GM12873 (cell line): ENCODE measurements at regions not wholly inside any gene's neighbourhood (a gene's known extent, or its start where the extent isn't known, plus 50 kb on each side); places are given as distances from the start of the nearest gene placed in this dataset.

Source experiments
- CTCF ChIP-seq: IDR thresholded peaks from 2 replicates; pipeline ENCODE4 v1.5.1; 2012; ENCODE audit warnings: low read depth, mild to moderate bottlenecking, moderate library complexity, low read length, control low read depth; ENCODE audit not compliant: insufficient read depth; ENCODE audit errors: missing control alignments

- no peak for TF ChIP-seq CTCF
Observed at GRCh38 chr14:104240434-104241157, 102.2 kb downstream of the KIF26A start.

GRCh38 chr14:104243200-104243599, 104.8 kb downstream of the KIF26A start:
- TF ChIP-seq CTCF = no peak

DNA sequence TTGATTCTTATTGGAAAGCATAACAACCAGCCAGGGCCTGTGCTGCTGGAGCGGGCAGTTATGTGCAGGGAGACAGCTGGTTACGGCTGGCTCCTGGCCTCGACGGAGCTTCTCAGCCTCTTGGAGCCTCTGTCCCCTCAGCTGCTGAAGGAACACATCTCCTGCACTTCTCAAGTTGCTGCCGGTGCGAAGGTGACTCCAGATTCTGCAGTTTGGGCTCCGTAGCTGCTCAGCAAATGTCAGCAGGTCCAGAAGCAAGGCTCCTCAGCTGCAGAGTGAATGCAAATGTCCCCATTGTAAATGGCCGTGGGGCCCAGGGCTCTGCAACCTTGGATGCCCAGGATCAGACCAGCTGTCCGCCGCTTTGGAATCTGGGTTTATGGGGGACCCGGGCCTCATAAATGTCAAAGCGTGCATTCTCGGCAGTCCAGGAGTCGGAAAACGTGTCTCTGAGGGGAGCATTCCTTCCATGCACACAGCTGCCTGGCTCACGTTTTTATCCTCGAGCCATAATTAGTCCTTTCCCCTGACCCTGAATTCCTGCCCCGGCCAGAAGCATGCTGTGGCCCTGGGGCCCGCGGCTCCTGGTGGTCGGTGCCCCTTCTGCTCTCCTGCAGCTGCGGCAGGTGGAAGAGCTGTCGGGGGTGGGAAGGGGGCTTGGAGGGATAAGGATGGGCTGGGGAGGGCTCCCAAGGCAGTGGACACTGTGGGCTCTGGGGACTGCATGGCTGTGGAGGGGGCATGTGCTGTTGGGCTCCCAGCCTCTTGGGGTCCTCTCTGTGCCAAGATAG, 106.0 kb downstream of the KIF26A start:
- TF ChIP-seq CTCF = no peak

GRCh38 chr14:104245075-104245474, 106.7 kb downstream of the KIF26A start:
- no peak for TF ChIP-seq CTCF

- no peak for TF ChIP-seq CTCF
Observed at GRCh38 chr14:104245723-104246122, 107.3 kb downstream of the KIF26A start.

DNA sequence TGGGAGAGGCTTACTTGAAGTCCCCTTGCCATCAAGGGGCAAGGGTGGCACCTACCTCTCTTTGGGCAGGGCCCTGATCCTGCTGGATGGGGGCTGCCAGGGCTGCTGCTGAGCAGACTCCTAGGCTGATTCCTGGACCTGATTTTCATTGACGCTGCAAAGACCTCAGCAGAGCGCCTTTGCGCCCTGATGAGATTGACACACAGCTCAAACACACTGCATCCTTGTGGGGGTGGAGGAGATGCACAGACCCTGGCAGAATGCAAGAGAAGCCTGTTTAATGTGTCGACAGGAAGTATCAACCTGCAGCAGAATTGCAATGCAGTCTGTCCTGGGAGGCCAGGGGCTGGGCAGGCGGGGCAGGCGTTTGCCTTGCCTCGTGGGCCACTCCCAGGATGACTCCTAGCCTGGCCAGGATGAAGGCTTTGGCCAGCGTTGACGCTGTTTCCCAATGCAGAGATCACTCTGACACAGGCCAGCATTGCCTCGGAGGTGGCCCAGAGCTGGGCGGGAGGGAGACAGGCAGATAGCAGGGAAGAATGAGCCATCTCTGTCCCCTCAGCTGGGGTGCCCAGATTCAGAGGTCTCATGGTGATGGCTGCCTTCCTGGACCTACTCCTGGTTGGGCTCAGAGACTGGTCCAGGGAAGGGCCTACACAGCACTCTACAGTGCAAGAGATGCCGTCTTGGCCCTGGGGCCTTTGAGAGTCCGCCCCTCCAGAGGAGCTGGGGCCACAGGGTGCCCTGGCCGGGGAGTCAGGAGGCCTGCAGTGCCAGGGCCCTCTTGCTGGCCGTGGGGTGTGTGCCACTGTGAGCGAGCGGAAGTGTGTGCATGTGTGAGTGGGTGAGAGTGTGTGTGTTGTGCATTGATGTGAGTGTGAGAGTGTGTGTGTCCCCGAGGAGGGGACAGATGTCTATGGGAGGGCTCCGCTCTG, 108.3 kb downstream of the KIF26A start:
- no peak for TF ChIP-seq CTCF
